Activated CD4-positive, alpha-beta T cell treated with anti-CD3 and anti-CD28 coated beads, Interleukin-2, amount 50 U/mL, for 48 hours (primary cell): ENCODE measurements at regions not wholly inside any gene's neighbourhood (a gene's known extent, or its start where the extent isn't known, plus 50 kb on each side); places are given as distances from the start of the nearest gene placed in this dataset.

Experiments
- DNase-seq, 2 experiments: peaks; one replicate each; pipeline ENCODE4 v3.0.0-alpha.2; 2020

GRCh38 chr6:105757512-105758200, 328.5 kb upstream of the PRDM1 start:
- DNase-seq, result peak in 1 of 2 experiments; percentile 13

- DNase-seq, result peak in 1 of 2 experiments; percentile 10
Measured at GRCh38 chr6:105755885-105756284, 330.3 kb upstream of the PRDM1 start.

GRCh38 chr6:105753620-105754211, 332.4 kb upstream of the PRDM1 start:
- DNase-seq, result no peak

- DNase-seq, result no peak
Measured at GRCh38 chr6:105753207-105753606, 332.9 kb upstream of the PRDM1 start.

GRCh38 chr6:105750089-105750488, 336.0 kb upstream of the PRDM1 start:
- DNase-seq, result no peak

GRCh38 chr6:105748737-105749161, 337.4 kb upstream of the PRDM1 start:
- DNase-seq, result no peak

- DNase-seq, result no peak
Measured at GRCh38 chr6:105747823-105748405, 338.2 kb upstream of the PRDM1 start.

GRCh38 chr6:105746509-105746908, 339.6 kb upstream of the PRDM1 start:
- DNase-seq, result no peak

GRCh38 chr6:105746130-105746505, 340.0 kb upstream of the PRDM1 start:
- no peak for DNase-seq

- DNase-seq, result no peak
Measured at GRCh38 chr6:105745464-105746129, 340.5 kb upstream of the PRDM1 start.

- no peak for DNase-seq
Measured at GRCh38 chr6:105744815-105745214, 341.3 kb upstream of the PRDM1 start.

GRCh38 chr6:105740946-105741645, 338.2 kb upstream of the PREP start:
- DNase-seq, result no peak

GRCh38 chr6:105739764-105740163, 336.9 kb upstream of the PREP start:
- DNase-seq, result no peak

GRCh38 chr6:105733556-105734162, 330.8 kb upstream of the PREP start:
- DNase-seq, result no peak

- no peak for DNase-seq
Measured at GRCh38 chr6:105728995-105729394, 326.1 kb upstream of the PREP start.

- no peak for DNase-seq
Measured at GRCh38 chr6:105726902-105727655, 324.2 kb upstream of the PREP start.

- DNase-seq, result no peak
Measured at GRCh38 chr6:105714846-105715245, 312.0 kb upstream of the PREP start.

- no peak for DNase-seq
Measured at GRCh38 chr6:105713474-105714118, 310.7 kb upstream of the PREP start.

GRCh38 chr6:105711216-105711615, 308.3 kb upstream of the PREP start:
- DNase-seq, result no peak

- DNase-seq, result no peak
Measured at GRCh38 chr6:105705608-105706007, 302.7 kb upstream of the PREP start.

GRCh38 chr6:105695461-105695860, 292.6 kb upstream of the PREP start:
- no peak for DNase-seq
